Activated CD8-positive, alpha-beta memory T cell treated with anti-CD3 and anti-CD28 coated beads, Interleukin-2, amount 10 ng/mL, durations not matched to agents 7 days and 5 days (primary cell): ENCODE measurements at regions not wholly inside any gene's neighbourhood (a gene's known extent, or its start where the extent isn't known, plus 50 kb on each side); places are given as distances from the start of the nearest gene placed in this dataset.
"Not testable (repeated sequence)": the region's sequence is repeated elsewhere in the genome, so short reads cannot be mapped to it uniquely, and the experiment has no call there.

Source experiments
- ATAC-seq: fragments of 150-1000 bp; cut with Tn5 transposase; one replicate; pipeline ENCODE4 v1.10.0; 2021; ENCODE audit warnings: moderate library complexity
- CTCF ChIA-PET: fragments of 350-600 bp; sonication (Branson Sonifier 250); formaldehyde crosslinking; loops from one replicate; lab custom pipeline; 2021; ENCODE audit warnings: antibody characterized with exemption; lab: Charles Lee
- DNase-seq: peaks from one replicate; pipeline ENCODE4 v3.0.0-alpha.2; 2020
- H3K27ac Mint-ChIP-seq: one replicate; pipeline ENCODE4 v1.8.0; 2021; ENCODE audit warnings: mild to moderate bottlenecking, mixed read lengths
- H3K27me3 Mint-ChIP-seq: one replicate; pipeline ENCODE4 v1.8.0; 2021; ENCODE audit warnings: mixed read lengths
- H3K36me3 Mint-ChIP-seq: one replicate; pipeline ENCODE4 v1.8.0; 2021; ENCODE audit warnings: mild to moderate bottlenecking, mixed read lengths
- H3K4me1 Mint-ChIP-seq: one replicate; pipeline ENCODE4 v1.8.0; 2021; ENCODE audit warnings: mixed read lengths
- H3K4me3 Mint-ChIP-seq: one replicate; pipeline ENCODE4 v1.8.0; 2021; ENCODE audit warnings: mild to moderate bottlenecking, moderate library complexity, mixed read lengths
- H3K9me3 Mint-ChIP-seq: one replicate; pipeline ENCODE4 v1.8.0; 2022; ENCODE audit warnings: low read depth, mixed read lengths

- DNase-seq (no peak), ATAC-seq (no peak)
- Mint-ChIP-seq H3K27me3 (peaks cover 9% of the 10 kb centered on the region), H3K36me3 (no peaks in the 10 kb centered on the region), H3K4me1 (no peaks in the 10 kb centered on the region), H3K9me3 (no peaks in the 10 kb centered on the region), H3K4me3 (no peak overlapping the region), H3K27ac (no peak overlapping the region)
- CTCF ChIA-PET, result interaction anchor here (1.6 to 3.7 kb wide), 2 partner anchors 11 to 41 kb away, joined by 3 to 23 read pairs; no protein-coding TSS in a partner anchor
Measured at GRCh38 chr17:77045441-77046041, 95.2 kb upstream of the SEC14L1 start.

DNA sequence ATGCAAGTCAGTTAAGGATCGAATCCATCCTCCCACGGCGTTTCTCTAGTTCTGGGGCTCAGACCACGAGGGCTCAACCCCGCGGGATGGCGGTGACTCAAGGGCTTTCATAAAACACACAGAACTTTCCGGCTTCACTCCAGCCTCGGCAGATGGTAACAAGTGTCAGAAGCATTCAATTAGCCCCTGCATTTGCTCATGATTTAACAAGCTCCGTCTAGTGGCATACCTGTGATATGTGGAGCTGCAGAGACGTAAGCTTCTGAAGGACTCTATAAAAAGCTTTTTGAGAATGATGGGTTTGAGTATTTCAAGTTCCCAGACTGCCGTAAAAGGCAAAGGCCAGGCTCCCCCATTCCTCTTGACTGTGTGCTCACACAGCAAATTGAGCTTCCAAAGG, 91.3 kb upstream of the SEC14L1 start:
- Mint-ChIP-seq H3K36me3 (no peaks in the 10 kb centered on the region), H3K9me3 (no peaks in the 10 kb centered on the region), H3K27ac (no peak overlapping the region), H3K4me1 (no peaks in the 10 kb centered on the region), H3K4me3 (no peak overlapping the region), H3K27me3 (peaks cover 9% of the 10 kb centered on the region)
- no peak for DNase-seq
- ATAC-seq, result no peak
- CTCF ChIA-PET, result interaction anchor here (0.9 to 1.1 kb wide), 3 partner anchors 13 to 182 kb away, joined by 3 read pairs; no protein-coding TSS in a partner anchor

- ATAC-seq, H3K4me3 Mint-ChIP-seq, DNase-seq, H3K36me3 Mint-ChIP-seq, H3K27me3 Mint-ChIP-seq, H3K4me1 Mint-ChIP-seq, H3K27ac Mint-ChIP-seq, H3K9me3 Mint-ChIP-seq: not testable (repeated sequence)
- CTCF ChIA-PET, result interaction anchor here (0.7 kb wide), 1 partner anchor 15 kb away, joined by 3 read pairs; no protein-coding TSS in a partner anchor
Measured at GRCh38 chr17:77050901-77051300, 89.9 kb upstream of the SEC14L1 start.

GRCh38 chr17:77054936-77055335, 85.8 kb upstream of the SEC14L1 start:
- ATAC-seq, result no peak
- no peak for DNase-seq
- Mint-ChIP-seq H3K36me3 (no peaks in the 10 kb centered on the region), H3K4me1 (no peaks in the 10 kb centered on the region), H3K9me3 (no peaks in the 10 kb centered on the region), H3K4me3 (no peak overlapping the region), H3K27ac (no peak overlapping the region), H3K27me3 (peaks cover 7% of the 10 kb centered on the region)
- CTCF ChIA-PET, result interaction anchor here (1.4 to 5.8 kb wide), 5 partner anchors 10 to 231 kb away, joined by 4 to 121 read pairs (median 18); partner anchors contain the start of gene MGAT5B

- DNase-seq (no peak), ATAC-seq (no peak)
- no peak overlapping the region for H3K27ac Mint-ChIP-seq
- peaks cover 11% of the 10 kb centered on the region for H3K27me3 Mint-ChIP-seq
- no peaks in the 10 kb centered on the region for H3K36me3 Mint-ChIP-seq
- H3K4me3 Mint-ChIP-seq, result no peak overlapping the region
- CTCF ChIA-PET, result interaction anchor here (0.7 to 5.8 kb wide), 16 partner anchors 9 to 272 kb away, joined by 3 to 121 read pairs (median 7); partner anchors contain the start of gene MGAT5B
- H3K9me3 Mint-ChIP-seq, result no peaks in the 10 kb centered on the region
- no peaks in the 10 kb centered on the region for H3K4me1 Mint-ChIP-seq
Measured at GRCh38 chr17:77055453-77055852, 85.3 kb upstream of the SEC14L1 start.

DNA sequence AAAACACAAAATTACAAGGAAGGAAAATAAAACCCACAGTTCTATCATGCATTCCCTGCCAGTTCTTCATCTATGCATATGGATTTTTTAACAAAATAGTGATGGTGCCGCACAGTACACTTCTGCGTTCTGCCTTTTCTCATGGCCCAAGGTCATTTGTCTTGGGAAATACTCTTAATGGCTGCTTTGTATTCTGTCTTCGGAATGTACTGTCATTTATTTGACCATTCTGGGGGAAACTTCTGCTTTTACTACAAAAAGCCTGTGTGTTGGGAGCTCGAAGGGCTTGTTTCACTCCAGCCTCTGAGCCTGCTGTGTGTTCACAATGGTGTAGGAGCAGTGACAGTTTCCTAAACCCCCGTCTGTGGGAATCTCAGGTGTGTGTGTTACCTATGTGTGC, 82.8 kb upstream of the SEC14L1 start:
- Mint-ChIP-seq H3K27me3 (peaks cover 15% of the 10 kb centered on the region), H3K36me3 (no peaks in the 10 kb centered on the region), H3K9me3 (no peaks in the 10 kb centered on the region), H3K4me3 (no peak overlapping the region), H3K27ac (no peak overlapping the region), H3K4me1 (no peaks in the 10 kb centered on the region)
- CTCF ChIA-PET, result interaction anchor here (0.9 to 5.8 kb wide), 4 partner anchors 10 to 193 kb away, joined by 3 to 121 read pairs (median 20); partner anchors contain the start of gene MGAT5B
- ATAC-seq, result no peak
- DNase-seq, result no peak

GRCh38 chr17:77061669-77062068, 79.1 kb upstream of the SEC14L1 start:
- Mint-ChIP-seq H3K9me3 (no peaks in the 10 kb centered on the region), H3K27me3 (peaks cover 28% of the 10 kb centered on the region), H3K36me3 (no peaks in the 10 kb centered on the region), H3K27ac (no peak overlapping the region), H3K4me3 (no peak overlapping the region), H3K4me1 (no peaks in the 10 kb centered on the region)
- DNase-seq, result no peak
- no peak for ATAC-seq
- CTCF ChIA-PET, result interaction anchor here (9.1 kb wide), 1 partner anchor 193 kb away, joined by 80 read pairs; the partner anchor contains the start of gene MGAT5B

DNA sequence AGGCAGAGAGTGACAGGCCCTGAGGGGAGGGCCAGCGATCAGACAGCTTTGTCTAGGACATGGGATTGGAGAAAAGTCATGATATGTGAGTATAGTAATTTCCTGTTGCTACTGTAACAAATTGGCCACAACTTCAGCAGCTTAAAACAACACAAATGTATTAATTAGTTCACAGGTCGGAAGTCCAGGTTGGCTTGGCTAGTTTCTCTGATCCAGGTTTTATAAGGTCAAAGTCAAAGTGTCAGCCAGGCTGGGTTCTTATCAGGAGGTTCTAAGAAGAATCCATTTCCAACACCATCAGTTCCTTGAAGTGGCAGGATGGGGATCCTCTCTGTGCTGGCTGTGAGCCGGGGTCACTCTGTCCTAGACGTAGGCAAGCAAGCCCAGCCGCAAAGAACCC, 76.2 kb upstream of the SEC14L1 start:
- ATAC-seq (no peak), DNase-seq (no peak)
- Mint-ChIP-seq H3K4me3 (no peak overlapping the region), H3K27me3 (peaks cover 35% of the 10 kb centered on the region), H3K27ac (no peak overlapping the region), H3K4me1 (no peaks in the 10 kb centered on the region), H3K9me3 (no peaks in the 10 kb centered on the region), H3K36me3 (no peaks in the 10 kb centered on the region)
- CTCF ChIA-PET, result interaction anchor here (0.8 to 9.1 kb wide), 3 partner anchors 8 to 196 kb away, joined by 3 to 80 read pairs (median 18); partner anchors contain the start of gene MGAT5B

GRCh38 chr17:77066165-77066564, 74.6 kb upstream of the SEC14L1 start:
- H3K4me3 Mint-ChIP-seq, result no peak overlapping the region
- no peaks in the 10 kb centered on the region for H3K36me3 Mint-ChIP-seq
- ATAC-seq (no peak), DNase-seq (no peak)
- no peak overlapping the region for H3K27ac Mint-ChIP-seq
- no peaks in the 10 kb centered on the region for H3K4me1 Mint-ChIP-seq
- H3K27me3 Mint-ChIP-seq, result peaks cover 41% of the 10 kb centered on the region
- no peaks in the 10 kb centered on the region for H3K9me3 Mint-ChIP-seq
- CTCF ChIA-PET, result interaction anchor here (0.8 to 9.1 kb wide), 10 partner anchors 9 to 201 kb away, joined by 3 to 80 read pairs (median 4); partner anchors contain the start of gene MGAT5B

DNA sequence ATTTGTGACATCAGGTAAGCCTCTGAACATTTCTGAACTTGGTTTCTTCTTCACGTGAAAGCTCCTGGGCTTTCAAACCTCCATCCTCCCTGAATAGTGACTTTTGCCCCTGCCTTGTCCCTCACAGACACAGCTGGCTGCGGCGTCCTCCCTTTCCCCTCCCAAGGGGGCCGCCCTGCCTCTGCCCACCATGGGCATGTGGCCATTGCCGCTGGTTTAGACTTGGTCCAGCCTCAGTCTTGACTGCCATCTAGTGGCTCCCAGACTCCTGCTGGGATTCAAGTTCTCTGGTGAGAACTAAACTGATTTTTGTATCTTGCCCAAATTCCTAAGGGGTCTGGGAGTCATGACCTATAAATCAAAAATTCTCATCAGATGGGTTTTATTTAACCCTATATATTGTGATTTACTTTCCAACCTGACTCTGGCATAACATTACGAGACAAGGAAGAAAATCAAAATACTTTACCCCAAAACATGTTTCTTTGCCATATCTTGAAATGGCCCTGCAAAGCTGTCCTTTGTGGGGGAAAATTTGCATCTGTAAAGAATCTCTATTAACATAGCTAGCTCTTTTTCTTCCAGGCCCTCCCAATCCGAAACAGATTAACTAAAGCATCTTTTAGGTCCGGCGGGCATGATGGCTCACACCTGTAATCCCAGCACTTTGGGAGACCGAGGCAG, 73.9 kb upstream of the SEC14L1 start:
- H3K4me3 Mint-ChIP-seq, H3K4me1 Mint-ChIP-seq, H3K36me3 Mint-ChIP-seq, H3K9me3 Mint-ChIP-seq, H3K27ac Mint-ChIP-seq: not testable (repeated sequence)
- DNase-seq (peak; percentile 69), ATAC-seq (peak; percentile 76)
- CTCF ChIA-PET, result interaction anchor here (0.8 to 9.1 kb wide), 11 partner anchors 10 to 207 kb away, joined by 3 to 80 read pairs (median 4); partner anchors contain the start of gene MGAT5B
- H3K27me3 Mint-ChIP-seq, result peaks cover 41% of the 10 kb centered on the region

DNA sequence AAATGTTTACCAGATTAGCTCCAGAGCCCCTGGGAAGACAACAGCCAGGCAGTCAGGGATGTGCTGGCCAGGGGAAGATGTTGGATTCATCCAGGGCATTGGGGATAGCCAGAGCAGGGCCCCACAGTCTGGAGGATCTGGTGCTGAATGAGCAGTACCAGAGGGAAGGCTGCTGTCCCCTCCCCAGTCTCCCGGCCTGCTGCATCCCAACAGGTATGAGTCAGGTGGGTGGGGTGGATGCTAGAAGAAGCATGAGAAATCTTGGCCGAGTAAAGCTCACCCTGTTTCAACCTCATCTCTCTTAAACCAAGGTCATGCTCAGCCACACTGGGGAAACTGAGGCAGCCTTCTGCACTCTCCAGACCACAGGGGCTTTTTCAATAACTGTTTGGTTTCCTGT, 71.9 kb upstream of the SEC14L1 start:
- Mint-ChIP-seq H3K27me3 (peaks cover 56% of the 10 kb centered on the region), H3K36me3 (no peaks in the 10 kb centered on the region)

GRCh38 chr17:77070888-77071279, 69.9 kb upstream of the SEC14L1 start:
- H3K9me3 Mint-ChIP-seq, result no peaks in the 10 kb centered on the region
- no peak for DNase-seq
- H3K4me1 Mint-ChIP-seq, result no peaks in the 10 kb centered on the region
- no peak for ATAC-seq
- CTCF ChIA-PET, result interaction anchor here (0.6 to 3.3 kb wide), 4 partner anchors 9 to 189 kb away, joined by 3 to 13 read pairs (median 6); no protein-coding TSS in a partner anchor
- no peaks in the 10 kb centered on the region for H3K36me3 Mint-ChIP-seq
- H3K27ac Mint-ChIP-seq, result no peak overlapping the region
- peaks cover 57% of the 10 kb centered on the region for H3K27me3 Mint-ChIP-seq
- H3K4me3 Mint-ChIP-seq, result no peak overlapping the region

More for the DNA sequence above, 71.9 kb upstream of the SEC14L1 start:
- no peak for ATAC-seq
- Mint-ChIP-seq H3K9me3 (no peaks in the 10 kb centered on the region), H3K27ac (no peak overlapping the region), H3K4me1 (no peaks in the 10 kb centered on the region), H3K4me3 (no peak overlapping the region)
- no peak for DNase-seq
- CTCF ChIA-PET, result interaction anchor here (4.3 to 9.1 kb wide), 2 partner anchors 12 to 200 kb away, joined by 36 to 80 read pairs; partner anchors contain the start of gene MGAT5B

DNA sequence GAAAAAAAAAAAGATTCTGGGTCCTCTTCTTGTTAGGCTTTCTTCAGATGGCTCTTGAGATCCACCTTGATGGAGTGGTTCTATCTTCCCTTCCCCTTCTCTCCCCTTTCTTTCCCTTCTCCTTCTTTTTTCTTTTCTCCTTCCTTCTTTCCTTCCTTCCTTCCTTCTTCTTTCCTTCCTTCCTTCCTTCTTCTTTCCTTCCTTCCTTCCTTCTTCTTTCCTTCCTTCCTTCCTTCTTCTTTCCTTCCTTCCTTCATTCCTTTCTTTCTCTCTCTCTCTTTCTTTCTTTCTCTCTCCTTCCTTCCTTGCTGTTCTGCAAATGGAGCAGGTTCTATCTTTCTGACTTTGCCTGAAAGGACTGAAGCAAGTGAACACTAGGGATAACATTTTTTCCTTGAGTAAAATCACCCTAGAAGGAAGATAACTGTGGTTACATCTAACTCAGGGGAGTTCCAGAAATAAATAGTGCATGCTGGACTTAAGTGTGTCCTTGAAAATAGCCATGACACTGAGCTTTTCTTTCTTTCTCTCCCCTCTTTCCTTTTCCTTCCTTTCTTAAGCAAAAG, 68.8 kb upstream of the SEC14L1 start:
- Mint-ChIP-seq H3K4me1 (no peaks in the 10 kb centered on the region), H3K27ac (no peak overlapping the region), H3K27me3 (peaks cover 59% of the 10 kb centered on the region), H3K4me3 (no peak overlapping the region), H3K9me3 (no peaks in the 10 kb centered on the region), H3K36me3 (no peaks in the 10 kb centered on the region)
- DNase-seq, result no peak
- CTCF ChIA-PET, result interaction anchor here (0.9 to 3.3 kb wide), 3 partner anchors 10 to 204 kb away, joined by 3 to 13 read pairs (median 3); partner anchors contain the start of gene MGAT5B
- no peak for ATAC-seq
